HG02763 (cell line): ENCODE measurements at regions not wholly inside any gene's neighbourhood (a gene's known extent, or its start where the extent isn't known, plus 50 kb on each side); places are given as distances from the start of the nearest gene placed in this dataset.

Experiments
- ATAC-seq: cut with Tn5 transposase; IDR thresholded peaks from one replicate; pipeline ENCODE4 v1.9.1; 2021; ENCODE audit warnings: mild to moderate bottlenecking, moderate library complexity; ENCODE audit not compliant: unreplicated experiment

GRCh38 chr7:36002900-36003299 is 150.2 kb upstream of the EEPD1 start:
- ATAC-seq: no peak

- ATAC-seq: no peak
Observed at GRCh38 chr7:36003343-36003742, 149.7 kb upstream of the EEPD1 start.

GRCh38 chr7:36005293-36005692 is 147.8 kb upstream of the EEPD1 start:
- ATAC-seq: no peak

GRCh38 chr7:36005876-36006275 is 147.2 kb upstream of the EEPD1 start:
- no peak for ATAC-seq

GRCh38 chr7:36006636-36007229 is 146.3 kb upstream of the EEPD1 start:
- ATAC-seq: no peak

GRCh38 chr7:36010656-36011587 is 142.1 kb upstream of the EEPD1 start:
- ATAC-seq: no peak

GRCh38 chr7:36011588-36011965 is 141.5 kb upstream of the EEPD1 start:
- ATAC-seq: no peak

- no peak for ATAC-seq
Observed at GRCh38 chr7:36013246-36014014, 139.6 kb upstream of the EEPD1 start.

GRCh38 chr7:36014961-36015360 is 138.1 kb upstream of the EEPD1 start:
- ATAC-seq: no peak

- no peak for ATAC-seq
Observed at GRCh38 chr7:36015733-36016132, 137.3 kb upstream of the EEPD1 start.

GRCh38 chr7:36016648-36017047 is 136.4 kb upstream of the EEPD1 start:
- no peak for ATAC-seq

GRCh38 chr7:36017111-36017510 is 135.9 kb upstream of the EEPD1 start:
- no peak for ATAC-seq

- ATAC-seq: no peak
Observed at GRCh38 chr7:36018816-36019484, 134.1 kb upstream of the EEPD1 start.

GRCh38 chr7:36019538-36019937 is 133.5 kb upstream of the EEPD1 start:
- no peak for ATAC-seq

- ATAC-seq: no peak
Observed at GRCh38 chr7:36019980-36020379, 133.1 kb upstream of the EEPD1 start.

- ATAC-seq: no peak
Observed at GRCh38 chr7:36021367-36021766, 131.7 kb upstream of the EEPD1 start.

- ATAC-seq: no peak
Observed at GRCh38 chr7:36021917-36022550, 131.0 kb upstream of the EEPD1 start.

GRCh38 chr7:36023033-36023560 is 130.0 kb upstream of the EEPD1 start:
- no peak for ATAC-seq

- ATAC-seq: no peak
Observed at GRCh38 chr7:36025190-36025589, 127.9 kb upstream of the EEPD1 start.

- ATAC-seq: no peak
Observed at GRCh38 chr7:36029311-36029710, 123.7 kb upstream of the EEPD1 start.
